Tibial nerve (tissue), 3 donors: ENCODE measurements at regions not wholly inside any gene's neighbourhood (a gene's known extent, or its start where the extent isn't known, plus 50 kb on each side); places are given as distances from the start of the nearest gene placed in this dataset.

Experiments
- CTCF ChIP-seq, 5 experiments: fragments of 200-600 bp in 3 of 5; fragments of 450-650 bp in 2 of 5; sonication (generic) in 3 of 5; IDR thresholded peaks; one replicate each; pipeline ENCODE4 v1.5.1; 2016 to 2019; ENCODE audit warnings: antibody characterized with exemption in 5 of 5, mild to moderate bottlenecking in 3 of 5, moderate library complexity in 2 of 5
- POLR2A ChIP-seq, 2 donors: fragments of 450-650 bp; IDR thresholded peaks; one replicate each; pipeline ENCODE4 v1.6.1; 2017; ENCODE audit warnings: antibody characterized with exemption in 2 of 2, mild to moderate bottlenecking in 2 of 2, moderate library complexity in 2 of 2

- TF ChIP-seq CTCF (IDR thresholded peaks at IDR 0.05) = no peak
- TF ChIP-seq POLR2A (IDR thresholded peaks at IDR 0.05) = no peak
Measured at GRCh38 chr18:43933177-43933576, 655.9 kb upstream of the SYT4 start.
